ENCODE measurements at regions not wholly inside any gene's neighbourhood (a gene's known extent, or its start where the extent isn't known, plus 50 kb on each side); places are given as distances from the start of the nearest gene placed in this dataset.

- ATAC-seq = no peak
Measured at GRCh38 chr2:123047186-123047585, 977.9 kb upstream of the CNTNAP5 start.

GRCh38 chr2:123051136-123051535, 974.0 kb upstream of the CNTNAP5 start:
- intact Hi-C loops (cut with micrococcal nuclease) = no loop called here
- no peak for TF ChIP-seq CTCF (IDR thresholded peaks at IDR 0.05)
- H3K27ac ChIP-seq (ENCODE audit: low read length) = no peak overlapping the region
- no peaks in the 10 kb centered on the region for H3K36me3 ChIP-seq (ENCODE audit: control insufficient read depth, insufficient read depth, low read length)
- H3K4me1 ChIP-seq (ENCODE audit: control insufficient read depth, insufficient read depth, low read length) = no peaks in the 10 kb centered on the region
- H3K4me3 Mint-ChIP-seq = no peak overlapping the region
- WGBS (ENCODE audit: insufficient coverage) = 76% methylated on average over 2 of the region's 2 CpGs
- ATAC-seq (no peak), DNase-seq (no peak)
- H3K4me1 Mint-ChIP-seq = no peaks in the 10 kb centered on the region
- peaks cover 5% of the 10 kb centered on the region for H3K36me3 Mint-ChIP-seq
- H3K27me3 Mint-ChIP-seq (ENCODE audit: low read depth in 2 of 2) = no peaks in the 10 kb centered on the region
- no peaks in the 10 kb centered on the region for H3K27me3 ChIP-seq (ENCODE audit: control insufficient read depth, insufficient read depth, low read length)
- no peak overlapping the region for H3K27ac Mint-ChIP-seq
- peaks cover 18 to 20% of the 10 kb centered on the region in 2 donors for H3K9me3 Mint-ChIP-seq
- H3K4me3 ChIP-seq (ENCODE audit: low read length) = no peak overlapping the region
- H3K9me3 ChIP-seq (ENCODE audit: control insufficient read depth, insufficient read depth, low read length) = no peaks in the 10 kb centered on the region

More at GRCh38 chr2:123047186-123047585, 977.9 kb upstream of the CNTNAP5 start:
- Mint-ChIP-seq H3K27me3 (ENCODE audit: low read depth in 2 of 2) (no peaks in the 10 kb centered on the region), H3K27ac (no peak overlapping the region), H3K36me3 (no peaks in the 10 kb centered on the region), H3K4me3 (no peak overlapping the region), H3K4me1 (no peaks in the 10 kb centered on the region), H3K9me3 (peaks cover 12 to 14% of the 10 kb centered on the region in 2 donors)
- Histone ChIP-seq H3K9me3 (ENCODE audit: control insufficient read depth, insufficient read depth, low read length) (no peaks in the 10 kb centered on the region), H3K4me1 (ENCODE audit: control insufficient read depth, insufficient read depth, low read length) (no peaks in the 10 kb centered on the region), H3K4me3 (ENCODE audit: low read length) (no peak overlapping the region), H3K27me3 (ENCODE audit: control insufficient read depth, insufficient read depth, low read length) (no peaks in the 10 kb centered on the region), H3K27ac (ENCODE audit: low read length) (no peak overlapping the region), H3K36me3 (ENCODE audit: control insufficient read depth, insufficient read depth, low read length) (no peaks in the 10 kb centered on the region)
- intact Hi-C loops (cut with micrococcal nuclease) = no loop called here
- no peak for DNase-seq
- no peak for TF ChIP-seq CTCF (IDR thresholded peaks at IDR 0.05)

- H3K27me3 ChIP-seq (ENCODE audit: control insufficient read depth, insufficient read depth, low read length) = no peaks in the 10 kb centered on the region
- no peak for TF ChIP-seq CTCF (IDR thresholded peaks at IDR 0.05)
- no peak overlapping the region for H3K4me3 ChIP-seq (ENCODE audit: low read length)
- H3K27ac Mint-ChIP-seq = no peak overlapping the region
- peaks cover 30% of the 10 kb centered on the region for H3K36me3 Mint-ChIP-seq
- H3K4me1 Mint-ChIP-seq = no peaks in the 10 kb centered on the region
- 74% methylated on average over 2 of the region's 2 CpGs for WGBS (ENCODE audit: insufficient coverage)
- no peaks in the 10 kb centered on the region for H3K27me3 Mint-ChIP-seq (ENCODE audit: low read depth in 2 of 2)
- no peaks in the 10 kb centered on the region for H3K9me3 ChIP-seq (ENCODE audit: control insufficient read depth, insufficient read depth, low read length)
- H3K9me3 Mint-ChIP-seq = peaks cover 16 to 21% of the 10 kb centered on the region in 2 donors
- H3K4me3 Mint-ChIP-seq = no peak overlapping the region
- intact Hi-C loops (cut with micrococcal nuclease) = no loop called here
- DNase-seq (no peak), ATAC-seq (no peak)
- H3K36me3 ChIP-seq (ENCODE audit: control insufficient read depth, insufficient read depth, low read length) = no peaks in the 10 kb centered on the region
- H3K27ac ChIP-seq (ENCODE audit: low read length) = no peak overlapping the region
- no peaks in the 10 kb centered on the region for H3K4me1 ChIP-seq (ENCODE audit: control insufficient read depth, insufficient read depth, low read length)
Measured at GRCh38 chr2:123061534-123061933, 963.6 kb upstream of the CNTNAP5 start.

- no peak overlapping the region for H3K27ac ChIP-seq (ENCODE audit: low read length)
- H3K36me3 Mint-ChIP-seq = no peaks in the 10 kb centered on the region
- no peaks in the 10 kb centered on the region for H3K9me3 ChIP-seq (ENCODE audit: control insufficient read depth, insufficient read depth, low read length)
- no peak overlapping the region for H3K4me3 ChIP-seq (ENCODE audit: low read length)
- no peak overlapping the region for H3K4me3 Mint-ChIP-seq
- intact Hi-C loops (cut with micrococcal nuclease) = no loop called here
- no peaks in the 10 kb centered on the region for H3K27me3 Mint-ChIP-seq (ENCODE audit: low read depth in 2 of 2)
- DNase-seq (no peak), ATAC-seq (no peak)
- peaks cover 11 to 20% of the 10 kb centered on the region in 2 donors for H3K9me3 Mint-ChIP-seq
- TF ChIP-seq CTCF (IDR thresholded peaks at IDR 0.05) = no peak
- 4% methylated on average over 1 of the region's 1 CpG for WGBS (ENCODE audit: insufficient coverage)
- H3K4me1 ChIP-seq (ENCODE audit: control insufficient read depth, insufficient read depth, low read length) = no peaks in the 10 kb centered on the region
- no peak overlapping the region for H3K27ac Mint-ChIP-seq
- no peaks in the 10 kb centered on the region for H3K4me1 Mint-ChIP-seq
- H3K27me3 ChIP-seq (ENCODE audit: control insufficient read depth, insufficient read depth, low read length) = no peaks in the 10 kb centered on the region
- H3K36me3 ChIP-seq (ENCODE audit: control insufficient read depth, insufficient read depth, low read length) = no peaks in the 10 kb centered on the region
Measured at GRCh38 chr2:123073371-123073770, 951.7 kb upstream of the CNTNAP5 start.

Measured in natural killer cell (primary cell).